ENCODE measurements at regions not wholly inside any gene's neighbourhood (a gene's known extent, or its start where the extent isn't known, plus 50 kb on each side); places are given as distances from the start of the nearest gene placed in this dataset.
"Not testable (repeated sequence)": the region's sequence is repeated elsewhere in the genome, so short reads cannot be mapped to it uniquely, and the experiment has no call there.

DNA sequence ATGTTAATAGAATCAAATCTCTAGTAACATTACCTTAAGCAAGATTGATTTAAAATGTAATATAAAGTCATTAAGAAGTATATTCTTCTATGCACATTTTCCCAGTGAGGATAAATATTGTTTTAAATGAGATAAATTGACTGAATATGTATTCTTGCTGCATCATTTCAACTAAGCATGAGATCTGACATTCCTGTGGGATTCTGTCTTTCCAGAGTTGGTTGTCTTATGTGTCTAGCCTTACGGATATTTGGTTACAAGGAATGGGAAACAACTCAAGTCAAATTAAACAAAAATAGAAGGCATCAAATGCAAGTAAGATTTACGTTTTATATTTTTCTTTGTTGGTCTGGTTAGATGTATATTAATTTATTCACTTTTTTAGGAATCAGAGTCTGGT, 287.5 kb downstream of the PTGER3 start:
- no peak for DNase-seq

DNA sequence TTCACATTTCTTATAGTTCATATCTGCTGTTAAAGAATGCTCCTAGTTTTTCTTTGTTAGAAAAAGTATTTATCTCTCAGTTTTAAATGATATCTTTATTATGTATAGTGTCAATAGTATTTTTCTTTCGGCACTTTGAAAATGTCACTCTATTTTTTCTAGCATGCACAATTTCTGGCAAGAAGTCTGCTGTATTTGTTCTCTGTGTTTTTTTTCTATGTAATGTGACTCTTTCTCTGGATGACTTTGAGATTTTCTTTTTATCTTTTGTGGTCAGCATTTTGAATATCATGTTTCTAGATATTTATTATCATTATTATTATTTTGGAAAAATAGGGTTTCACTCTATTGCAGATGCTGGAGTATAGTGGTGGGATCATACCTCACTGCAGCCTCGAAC, 285.2 kb downstream of the PTGER3 start:
- DNase-seq: no peak

DNA sequence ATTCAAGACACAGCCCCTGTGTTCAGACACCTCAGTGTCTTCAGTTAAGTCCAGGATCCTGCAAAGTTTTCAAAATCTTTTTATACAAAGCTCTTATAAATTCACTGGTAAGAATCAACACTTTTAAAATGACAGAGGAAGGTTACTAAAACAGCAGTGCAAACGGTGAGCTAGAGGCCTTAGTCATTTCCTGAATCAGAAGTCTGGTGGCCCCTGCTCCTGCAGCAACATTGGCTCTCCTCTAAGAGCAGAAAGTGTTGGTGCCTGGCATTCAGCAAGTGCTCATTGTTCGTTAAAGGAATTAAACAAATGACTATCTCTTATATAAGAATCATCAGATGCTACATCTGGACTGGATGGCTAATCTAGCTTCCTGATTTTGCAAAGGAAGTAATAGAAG, 282.9 kb downstream of the PTGER3 start:
- no peak for DNase-seq

DNA sequence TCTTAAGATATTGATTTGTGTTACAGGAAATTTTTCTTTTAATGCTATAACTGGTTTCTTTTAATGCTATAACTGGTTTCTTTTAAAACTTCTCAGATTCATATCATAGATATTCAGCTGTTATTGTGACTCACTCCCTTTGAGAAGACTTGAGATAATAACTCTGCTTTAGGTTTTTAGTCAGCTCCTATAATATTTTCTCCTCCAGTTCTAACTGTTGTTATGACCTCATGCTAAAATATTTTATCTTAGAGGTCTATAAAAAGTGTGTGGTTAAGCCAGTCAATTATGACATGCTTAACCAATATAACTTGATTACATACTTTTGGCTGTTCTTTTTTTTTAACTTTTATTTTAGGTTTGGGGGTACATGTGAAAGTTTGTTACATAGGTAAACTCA, 280.2 kb downstream of the PTGER3 start:
- DNase-seq: no peak

DNA sequence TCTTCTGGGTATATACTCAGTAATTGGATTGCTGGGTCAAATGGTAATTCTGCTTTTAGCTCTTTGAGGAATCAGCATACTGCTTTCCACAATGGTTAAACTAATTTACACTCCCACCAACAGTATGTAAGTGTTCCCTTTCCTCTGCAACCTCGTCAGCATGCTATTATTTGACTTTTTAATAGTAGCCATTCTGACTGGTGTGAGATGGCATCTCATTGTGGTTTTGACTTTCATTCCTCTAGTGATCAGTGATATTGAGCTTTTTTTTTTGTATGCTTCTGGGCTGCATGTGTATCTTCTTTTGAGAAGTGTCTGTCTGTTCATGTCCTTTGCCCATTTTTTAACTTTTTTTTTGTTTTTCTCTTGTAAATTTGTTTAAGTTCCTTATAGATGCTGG, 279.4 kb downstream of the PTGER3 start:
- no peak for DNase-seq

DNA sequence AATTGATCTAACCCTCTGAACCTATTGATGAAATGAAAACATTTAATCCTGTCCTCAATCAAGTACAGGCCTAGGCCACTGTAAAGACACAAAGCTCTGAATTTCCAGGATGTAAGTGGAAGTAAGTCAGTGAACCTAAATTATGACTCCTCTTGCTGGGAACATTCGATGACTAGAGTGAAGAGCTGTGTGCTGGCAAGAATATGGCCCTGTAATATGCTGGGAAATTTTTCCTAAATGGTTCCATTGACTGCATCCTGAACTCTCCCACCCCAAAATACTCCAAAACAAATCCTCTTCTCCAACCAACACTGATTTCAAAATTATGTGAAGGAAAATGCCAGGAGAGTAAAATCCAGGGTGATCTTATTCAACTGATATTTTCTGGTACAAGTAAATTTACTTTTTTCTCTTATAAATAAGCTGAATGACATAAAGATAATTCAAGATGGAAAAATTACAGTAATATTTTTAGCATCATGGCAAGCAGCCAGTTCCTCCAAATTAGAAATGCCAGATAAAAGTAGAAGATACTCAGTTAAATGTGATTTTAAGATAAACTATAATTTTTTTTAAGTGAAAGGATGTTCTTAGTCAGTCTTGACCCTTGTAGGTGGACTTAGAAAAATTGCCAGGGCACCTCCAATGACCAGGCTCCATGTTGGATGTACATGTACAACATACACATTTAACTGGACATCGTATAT, 269.4 kb downstream of the PTGER3 start:
- no peak for DNase-seq

DNA sequence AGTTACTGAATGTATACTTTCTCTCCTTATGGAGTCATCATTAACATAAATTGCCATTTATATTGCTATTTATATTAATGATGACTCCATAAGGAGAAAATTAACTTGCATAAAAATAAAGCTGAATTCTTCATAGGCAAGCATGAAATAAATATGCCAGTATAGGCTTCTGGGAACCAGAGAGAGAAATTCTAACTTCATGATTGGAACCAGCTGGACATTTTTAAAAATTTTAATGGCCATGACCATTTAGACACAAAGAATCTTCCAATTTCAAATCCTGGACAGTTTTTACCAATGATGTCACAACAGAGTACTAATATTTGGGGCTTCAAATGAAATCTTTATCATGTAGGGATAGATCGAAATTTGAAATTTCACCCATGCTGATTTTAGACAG, 268.7 kb downstream of the PTGER3 start:
- DNase-seq: no peak

DNA sequence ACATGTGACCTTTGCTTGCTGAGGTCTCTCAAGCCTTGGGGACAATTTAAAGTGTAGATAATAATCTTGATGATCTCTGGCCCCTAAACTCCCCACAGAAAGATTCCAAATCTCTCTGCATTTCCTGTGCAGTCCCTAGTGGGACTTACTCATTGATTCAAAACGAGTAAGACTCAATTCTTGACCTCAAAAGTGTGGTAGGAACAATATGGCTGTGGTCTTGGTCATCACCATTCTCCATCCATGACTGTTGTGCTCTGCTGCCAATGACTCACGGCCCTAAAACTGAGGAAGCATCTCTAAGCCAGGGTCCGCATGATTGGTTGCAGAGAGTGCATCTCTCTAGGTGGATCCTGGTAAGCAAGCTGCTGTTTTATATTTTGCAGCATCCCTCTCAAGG, 268.0 kb downstream of the PTGER3 start:
- no peak for DNase-seq

DNA sequence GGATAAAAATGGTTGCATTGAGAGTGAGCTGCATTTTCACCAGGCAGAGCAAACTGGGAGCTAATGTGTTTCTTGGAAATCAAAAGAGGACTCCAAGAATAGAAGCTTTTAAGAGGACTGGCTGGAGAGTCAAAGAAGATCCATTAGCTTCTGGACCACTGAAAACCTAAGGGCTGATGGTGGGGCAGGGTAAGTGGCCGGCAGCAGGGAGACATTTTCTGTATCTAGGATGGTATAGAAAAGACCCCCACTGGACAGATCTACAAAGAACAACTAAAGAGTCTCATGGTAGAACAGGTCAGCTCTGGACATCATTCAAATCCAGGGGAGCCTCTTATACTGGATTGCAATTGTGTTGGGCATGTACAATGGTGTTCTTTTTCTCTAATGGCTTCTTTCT, 262.3 kb downstream of the PTGER3 start:
- no peak for DNase-seq

DNA sequence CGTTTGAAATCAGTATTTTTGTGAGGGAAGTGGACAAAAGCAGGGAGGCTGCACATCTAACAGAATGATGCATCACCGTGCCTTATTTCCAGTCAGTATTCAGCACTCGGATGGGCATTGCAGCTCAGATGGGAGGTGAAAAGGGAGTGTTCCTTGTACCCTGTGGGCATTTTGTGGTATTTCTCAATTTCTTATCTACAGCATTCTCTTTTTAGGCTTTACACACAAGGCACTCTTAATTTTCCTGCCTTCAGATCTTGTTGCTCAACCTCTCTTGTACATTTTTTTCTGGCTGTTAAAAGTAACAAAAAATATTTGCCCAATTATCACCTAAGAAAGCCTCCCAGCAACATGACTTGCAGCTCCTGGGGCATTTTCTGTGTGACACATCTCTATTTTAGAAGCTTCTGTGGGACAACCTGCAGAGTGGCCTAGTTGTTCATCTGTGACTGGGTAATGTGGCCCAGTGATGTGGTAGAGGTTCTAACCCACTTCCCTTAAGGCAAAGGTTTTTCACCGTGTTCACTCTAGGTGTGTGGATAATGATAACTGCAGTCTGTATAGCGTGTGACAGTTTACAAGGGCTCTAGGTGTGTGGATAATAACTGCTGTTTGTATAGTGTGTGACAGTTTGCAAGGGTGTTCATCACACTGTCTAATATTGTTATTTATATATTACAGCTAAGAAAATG, 257.2 kb downstream of the PTGER3 start:
- DNase-seq: no peak

DNA sequence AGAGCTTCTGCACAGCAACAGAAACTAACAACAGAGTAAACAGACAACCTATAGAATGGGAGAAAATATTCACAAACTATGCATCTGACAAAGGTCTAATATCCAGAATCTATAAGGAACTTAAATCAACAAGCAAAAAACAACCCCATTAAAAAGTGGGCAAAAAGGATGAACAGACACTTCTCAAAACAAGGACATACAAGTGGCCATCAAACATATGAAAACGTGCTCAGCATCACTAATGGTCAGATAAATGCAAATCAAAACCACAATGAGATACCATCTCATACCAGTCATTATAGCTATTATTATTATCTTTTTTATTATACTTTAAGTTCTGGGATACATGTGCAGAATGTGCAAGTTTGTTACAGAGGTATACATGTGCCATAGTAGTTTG, 252.6 kb downstream of the PTGER3 start:
- not testable (repeated sequence) for DNase-seq

DNA sequence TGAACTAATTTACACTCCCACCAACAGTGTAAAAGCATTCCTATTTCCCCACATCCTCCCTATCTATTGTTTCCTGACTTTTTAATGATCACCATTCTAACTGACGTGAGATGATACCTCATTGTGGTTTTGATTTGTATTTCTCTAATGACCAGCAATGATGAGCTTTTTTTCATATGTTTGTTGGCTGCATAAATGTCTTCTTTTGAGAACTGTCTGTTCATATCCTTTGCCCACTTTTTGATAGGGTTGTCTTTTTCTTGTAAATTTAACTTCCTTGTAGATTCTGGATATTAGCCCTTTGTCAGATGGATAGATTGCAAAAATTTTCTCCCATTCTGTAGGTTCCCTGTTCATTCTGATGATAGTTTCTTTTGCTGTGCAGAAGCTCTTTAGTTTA, 251.3 kb downstream of the PTGER3 start:
- DNase-seq: not testable (repeated sequence)

DNA sequence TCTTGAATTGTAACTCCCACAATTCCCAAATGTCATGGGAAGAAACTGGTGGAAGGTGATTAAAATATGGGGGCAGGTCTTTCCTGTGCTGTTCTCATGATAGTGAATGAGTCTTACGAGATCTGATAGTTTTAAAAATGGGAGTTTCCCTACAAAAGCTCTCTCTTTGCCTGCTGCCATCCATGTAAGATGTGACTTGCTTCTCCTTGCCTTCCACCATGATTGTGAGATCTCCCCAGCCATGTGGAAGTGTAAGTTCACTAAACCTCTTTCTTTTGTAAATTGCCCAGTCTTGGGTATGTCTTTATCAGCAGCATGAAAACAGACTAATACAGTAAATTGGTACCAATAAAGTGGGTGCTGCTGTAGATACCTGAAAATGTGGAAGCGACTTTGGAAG, 245.0 kb downstream of the PTGER3 start:
- not testable (repeated sequence) for DNase-seq

DNA sequence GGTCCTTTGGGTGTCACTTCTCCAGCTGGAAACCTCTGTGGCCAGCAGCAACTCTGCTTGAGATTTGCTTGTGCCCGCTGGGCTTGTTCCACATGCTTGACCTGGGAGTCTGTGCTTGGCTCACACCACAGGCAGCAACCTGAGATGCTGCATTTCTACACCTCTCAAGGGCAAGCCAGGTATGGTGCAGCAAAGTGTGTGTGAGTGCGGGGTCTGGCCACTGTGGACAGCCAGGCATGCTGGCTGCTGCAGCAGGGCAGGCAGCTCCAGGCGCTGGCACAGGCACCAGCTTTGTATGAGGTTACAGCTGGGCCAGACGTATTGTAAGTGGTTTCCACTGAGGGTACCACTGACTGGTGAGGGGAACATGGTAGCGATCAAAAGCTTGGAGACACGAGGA, 242.0 kb downstream of the PTGER3 start:
- no peak for DNase-seq

DNA sequence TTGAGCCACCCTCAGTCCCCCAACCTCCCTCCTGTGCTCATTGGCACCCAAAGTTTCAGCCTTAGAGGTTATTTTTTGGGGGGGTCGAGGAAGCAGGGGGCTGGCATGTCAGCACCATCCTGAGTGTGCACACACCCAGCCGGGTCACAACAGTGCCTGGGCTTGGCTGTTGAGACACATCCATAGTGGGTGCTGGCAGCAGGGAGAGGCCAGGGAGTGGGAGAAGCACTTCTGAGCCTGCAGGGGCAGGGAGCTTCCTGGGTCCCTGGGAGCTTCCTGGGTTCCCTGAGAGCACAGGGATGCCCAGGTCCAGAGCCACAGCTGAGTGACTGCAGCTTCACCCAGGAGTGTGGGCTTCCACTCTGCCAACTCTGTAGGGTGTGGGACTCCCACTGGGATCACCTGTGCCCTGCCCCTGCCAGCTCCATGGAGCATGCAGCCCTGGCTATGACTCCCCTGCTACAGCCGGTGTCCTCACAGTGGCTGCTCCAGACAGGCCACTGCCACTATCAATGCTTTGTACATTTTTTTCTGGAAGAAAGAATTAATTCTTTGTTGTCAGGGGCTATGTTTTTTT, 240.4 kb downstream of the PTGER3 start:
- no peak for DNase-seq

DNA sequence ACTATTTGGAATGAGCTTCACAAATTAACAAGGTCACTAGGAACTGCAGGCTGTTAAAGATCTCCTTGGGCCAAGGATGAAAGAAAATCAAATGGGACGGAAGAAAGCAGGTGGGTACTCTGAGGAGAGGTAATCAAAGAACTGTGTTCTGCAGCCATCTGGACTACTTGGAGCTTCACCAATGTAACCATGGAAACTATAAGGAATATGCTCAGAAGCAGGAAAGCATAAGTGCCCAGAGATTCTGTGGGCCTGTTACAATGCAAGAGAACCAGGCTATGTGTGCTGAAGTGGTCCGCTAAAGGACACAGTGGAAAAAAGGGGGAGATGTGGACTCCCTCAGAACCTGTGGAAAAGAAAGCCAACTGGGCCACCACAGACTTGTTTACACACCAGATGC, 238.5 kb downstream of the PTGER3 start:
- DNase-seq: no peak

DNA sequence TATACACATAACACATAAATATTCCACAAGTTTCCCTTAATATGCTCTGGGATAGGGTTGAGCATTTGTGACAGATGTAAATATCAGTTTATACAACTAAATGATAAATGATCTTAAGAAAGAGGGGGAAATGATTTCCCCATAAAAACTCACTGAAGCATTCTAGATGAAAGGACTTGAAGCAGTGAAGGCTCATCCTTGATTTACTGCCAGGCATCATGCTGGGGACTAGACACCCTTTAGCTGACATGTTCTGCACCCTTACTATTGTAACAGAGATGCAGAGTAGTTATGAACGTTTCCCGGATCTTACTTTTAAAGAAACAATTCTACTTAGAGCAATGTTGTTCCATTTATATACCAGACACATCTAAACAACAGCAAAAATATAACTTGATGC, 235.8 kb downstream of the PTGER3 start:
- DNase-seq: no peak

DNA sequence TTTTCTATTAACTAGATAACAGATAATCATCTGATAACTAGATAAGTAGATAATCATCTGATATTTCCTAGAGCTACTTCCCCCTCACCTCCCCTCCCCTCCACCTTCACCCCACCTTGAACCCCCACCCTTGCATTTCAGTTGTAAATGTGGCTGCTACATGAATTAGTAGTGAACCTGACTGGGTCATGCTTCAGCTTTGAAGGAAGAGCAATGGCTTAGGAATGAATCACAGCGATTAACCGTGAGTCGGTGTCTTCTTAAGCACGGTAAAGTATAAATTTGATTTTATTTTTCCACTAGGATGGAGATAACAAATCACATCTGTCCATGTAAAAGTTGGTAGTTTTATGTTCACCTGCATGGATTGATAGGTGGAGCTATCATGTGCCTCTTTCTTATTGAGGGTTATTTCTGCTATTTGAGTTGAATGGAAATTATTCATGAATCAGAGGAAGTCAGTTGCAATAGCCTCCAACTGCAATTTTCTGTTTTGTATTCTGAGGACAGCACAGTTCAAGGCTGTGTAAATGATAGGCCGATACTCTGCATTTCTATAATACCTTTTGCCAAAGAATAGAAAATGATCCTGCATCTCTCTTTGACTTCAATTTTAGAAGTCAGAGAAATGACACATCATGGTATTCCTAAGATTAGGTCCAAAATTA, 235.0 kb downstream of the PTGER3 start:
- DNase-seq: no peak

DNA sequence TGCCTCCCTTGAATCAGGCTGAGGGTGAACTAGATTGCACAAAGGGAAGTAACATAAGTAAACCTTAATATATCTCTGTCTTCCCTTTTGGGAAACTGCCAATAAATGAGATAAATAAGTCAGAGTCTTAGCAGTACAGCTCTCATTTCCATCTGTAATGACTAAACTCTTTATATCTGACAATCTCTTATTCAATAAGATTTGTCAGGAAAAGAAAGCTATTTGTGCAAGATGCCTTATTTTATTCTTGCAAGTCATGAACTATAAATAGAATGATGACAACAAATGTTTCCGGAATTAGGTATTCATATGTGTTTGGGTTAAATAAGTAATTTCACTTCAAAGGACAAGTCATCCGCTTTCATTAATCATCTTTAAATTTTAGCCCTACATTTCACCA, 229.2 kb downstream of the PTGER3 start:
- DNase-seq: no peak

DNA sequence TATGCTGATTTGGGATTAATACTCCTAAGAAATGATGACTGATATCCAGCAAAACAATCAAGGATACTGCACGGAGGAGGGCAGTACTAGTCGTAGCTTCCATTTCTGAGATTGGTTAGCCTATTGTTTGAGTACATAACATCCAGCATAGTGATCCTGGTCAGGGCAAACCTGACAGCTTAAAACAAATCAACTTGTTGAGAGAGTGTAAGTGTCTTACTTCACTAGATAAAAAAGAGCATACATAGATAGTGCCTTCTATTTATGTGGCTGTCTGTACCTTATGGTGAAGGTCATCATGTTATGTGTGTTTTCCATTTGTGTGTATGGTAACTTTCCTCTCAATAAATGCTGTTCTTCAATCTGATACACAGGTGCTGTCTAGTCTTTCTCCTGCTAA, 228.4 kb downstream of the PTGER3 start:
- no peak for DNase-seq

DNA sequence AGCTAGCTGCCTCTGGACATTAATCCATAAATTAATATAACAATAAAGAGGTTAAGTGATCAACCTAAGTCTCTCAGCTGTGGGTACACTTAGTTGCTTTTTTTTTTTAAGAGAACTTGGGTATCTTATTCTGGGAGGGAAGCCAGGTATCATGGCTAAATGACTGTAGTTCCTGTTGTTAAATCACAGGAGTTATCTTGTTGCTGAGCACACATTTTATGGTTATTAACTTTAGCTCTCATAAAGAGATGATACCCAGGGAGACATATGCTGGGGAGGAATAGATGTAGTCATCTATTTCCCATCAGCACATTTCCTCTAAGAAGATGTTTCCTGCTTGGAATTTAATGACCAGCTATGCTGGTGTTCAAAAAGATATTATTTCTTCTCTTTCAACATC, 227.8 kb downstream of the PTGER3 start:
- DNase-seq: no peak

DNA sequence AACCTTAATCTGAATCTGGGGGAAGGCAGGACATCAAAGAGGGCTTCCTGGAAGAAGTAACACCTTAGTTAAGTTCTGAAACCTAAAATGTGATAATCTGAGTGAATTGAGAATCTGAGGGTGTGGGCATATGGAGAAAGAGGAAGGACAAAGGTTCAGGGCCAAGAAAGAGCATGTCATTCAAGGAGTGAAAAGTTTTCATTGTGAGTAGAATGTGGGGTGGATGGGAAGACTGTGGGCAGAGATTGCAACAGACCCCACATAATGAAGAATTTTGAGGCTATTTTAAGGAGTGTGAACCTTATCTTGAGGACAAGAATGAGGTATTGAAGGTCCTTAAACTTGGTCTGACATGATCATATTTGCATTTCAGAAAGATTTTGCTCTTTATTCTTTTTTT, 227.2 kb downstream of the PTGER3 start:
- DNase-seq: no peak

DNA sequence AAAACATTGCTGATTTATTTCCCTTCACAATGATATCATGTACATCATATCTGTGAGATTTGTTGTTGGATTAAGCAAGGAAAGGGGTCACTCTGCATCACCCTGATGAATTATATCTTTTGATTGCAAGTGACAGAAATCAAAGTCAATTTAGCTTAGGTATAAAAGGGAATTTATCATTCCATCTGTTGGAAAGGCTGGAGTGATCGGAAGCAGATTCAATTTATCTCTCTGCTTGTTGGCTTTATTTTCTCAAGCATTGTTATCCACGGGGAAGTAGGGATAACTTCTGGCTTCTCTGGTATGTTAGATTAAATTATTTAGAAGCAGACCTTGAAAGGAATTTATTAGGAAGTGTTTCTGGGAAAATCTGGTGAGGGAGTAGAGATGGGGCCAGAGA, 226.6 kb downstream of the PTGER3 start:
- no peak for DNase-seq

DNA sequence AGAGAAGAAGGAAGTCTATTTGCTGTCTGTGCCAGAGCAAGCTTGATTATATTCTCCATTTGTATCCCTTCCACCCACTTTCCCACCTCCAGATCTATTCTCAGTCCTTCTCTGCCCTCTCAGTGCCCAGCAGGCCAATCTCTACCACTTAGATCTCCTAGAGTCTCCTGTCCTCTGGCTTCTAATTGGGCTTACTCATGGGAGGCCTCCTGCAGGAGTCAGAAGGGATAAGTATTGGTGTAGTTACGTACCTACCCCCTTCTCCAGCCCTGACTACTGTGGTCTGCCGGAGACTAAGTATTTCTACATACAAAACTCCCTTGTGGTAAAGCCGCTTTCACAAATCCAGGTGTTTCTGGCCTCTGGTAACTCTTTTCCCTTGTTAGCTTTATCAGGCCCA, 221.2 kb downstream of the PTGER3 start:
- no peak for DNase-seq

All from NCI-H187 (cell line).